ENCODE measurements at regions not wholly inside any gene's neighbourhood (a gene's known extent, or its start where the extent isn't known, plus 50 kb on each side); places are given as distances from the start of the nearest gene placed in this dataset.

DNA sequence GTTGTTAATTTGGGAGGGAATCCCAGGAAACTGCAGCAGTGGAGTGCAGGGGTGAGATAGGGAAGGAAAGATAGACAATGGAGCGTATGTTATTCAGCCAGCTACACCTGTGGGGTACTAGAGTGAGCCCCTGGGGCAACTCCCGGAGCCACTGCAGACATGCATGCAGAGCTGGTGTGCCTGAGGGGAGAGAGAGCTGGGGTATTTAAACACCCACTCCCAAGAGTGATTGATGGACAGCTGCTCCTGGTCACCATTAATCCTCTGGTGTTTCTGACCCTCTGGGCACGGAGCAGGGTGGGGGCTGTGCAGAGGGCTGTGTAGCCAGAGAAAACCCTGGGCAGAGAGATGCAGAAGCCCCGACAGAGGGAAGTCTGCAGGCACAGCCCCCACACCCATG is 146.7 kb upstream of the CDH4 start:
- DNase-seq (ENCODE audit: low read depth in 1 of 2, low spot score in 1 of 2), result no peak

DNA sequence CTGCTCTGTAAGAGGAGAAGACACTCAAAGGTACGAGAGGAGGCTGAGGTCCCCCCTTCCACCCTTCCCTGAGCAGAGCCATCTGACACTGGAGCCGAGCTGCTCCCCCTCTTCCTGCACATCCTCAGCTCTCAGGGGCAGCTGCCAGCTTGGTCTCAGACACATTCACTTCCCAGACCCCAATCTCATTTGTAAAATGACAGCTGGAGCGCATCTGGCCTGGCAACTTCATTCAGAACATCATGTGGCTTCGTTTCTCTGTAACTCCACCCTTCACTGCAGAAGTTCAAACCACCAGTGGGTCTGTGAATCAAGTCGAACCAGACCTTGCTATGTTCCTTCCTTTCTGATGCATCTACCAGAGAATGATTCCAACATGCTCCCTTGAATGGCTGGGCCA is 145.6 kb upstream of the CDH4 start:
- DNase-seq (ENCODE audit: low read depth in 1 of 2, low spot score in 1 of 2), result no peak

DNA sequence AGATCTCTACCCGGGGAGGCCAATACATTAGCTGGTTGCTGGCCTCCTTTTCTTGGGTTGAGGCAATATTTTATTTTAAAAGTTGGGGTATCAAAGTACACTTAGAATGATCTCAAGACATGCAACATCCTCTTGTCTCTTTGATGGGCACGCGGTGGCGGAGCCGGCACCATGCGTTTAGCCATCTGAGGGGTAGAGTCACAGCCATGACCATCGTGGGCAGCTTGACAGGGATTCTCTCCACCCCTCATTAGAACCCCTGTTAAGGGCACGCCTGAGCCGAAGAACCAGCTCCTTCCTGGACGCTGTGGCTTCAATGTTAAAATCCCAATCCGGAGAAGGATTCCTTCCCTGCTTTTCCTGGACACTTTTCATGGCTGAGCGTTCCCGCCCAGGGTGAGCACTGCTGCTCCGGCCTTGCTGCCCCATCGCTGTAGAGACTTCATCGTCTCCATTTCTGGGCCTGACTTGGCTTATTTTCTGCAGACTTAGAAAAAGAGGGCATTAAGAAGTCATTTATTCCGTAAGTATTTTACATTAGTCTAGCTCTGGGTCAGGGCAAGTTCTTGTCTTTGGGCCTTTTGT is 142.7 kb upstream of the CDH4 start:
- DNase-seq (ENCODE audit: low read depth in 1 of 2, low spot score in 1 of 2), result no peak

DNA sequence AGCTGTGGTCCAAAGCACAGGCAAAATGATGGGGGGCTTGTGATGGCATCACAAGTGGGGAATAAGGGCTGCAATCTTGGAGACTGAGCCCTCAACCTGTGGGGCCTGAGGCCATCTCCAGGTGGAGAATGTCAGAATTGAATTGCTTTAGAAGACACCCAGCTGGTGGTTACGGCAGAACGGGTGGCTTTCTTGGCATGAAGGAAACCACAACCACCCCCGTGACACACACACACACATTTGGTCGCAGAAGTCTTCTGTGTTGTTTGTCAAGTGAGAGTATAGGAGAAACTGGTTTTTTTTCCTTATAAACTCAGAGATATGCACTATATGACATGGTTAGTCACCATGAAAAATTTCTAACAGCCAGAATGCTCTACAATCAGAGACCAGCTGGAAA is 139.5 kb upstream of the CDH4 start:
- no peak for DNase-seq (ENCODE audit: low read depth in 1 of 2, low spot score in 1 of 2)

DNA sequence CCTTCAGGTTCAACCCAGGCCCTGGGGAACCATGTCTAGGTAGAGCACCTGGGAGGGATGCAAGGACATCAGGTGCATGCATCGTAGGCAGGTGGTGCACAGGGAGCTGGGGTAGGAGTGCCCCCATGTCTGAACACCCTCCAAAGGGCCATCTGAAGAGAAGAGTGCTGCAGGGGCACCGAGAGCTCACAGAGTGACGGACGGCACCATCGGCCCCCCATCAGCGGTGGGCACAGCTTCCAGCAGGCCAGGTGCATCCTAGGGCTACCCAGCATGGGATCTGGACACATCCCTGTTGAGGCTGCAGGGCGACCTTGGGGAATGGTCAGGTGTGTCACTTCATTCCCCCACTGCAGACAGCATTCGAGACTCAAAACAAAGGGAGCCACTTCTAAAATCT is 138.3 kb upstream of the CDH4 start:
- DNase-seq (ENCODE audit: low read depth in 1 of 2, low spot score in 1 of 2), result no peak

DNA sequence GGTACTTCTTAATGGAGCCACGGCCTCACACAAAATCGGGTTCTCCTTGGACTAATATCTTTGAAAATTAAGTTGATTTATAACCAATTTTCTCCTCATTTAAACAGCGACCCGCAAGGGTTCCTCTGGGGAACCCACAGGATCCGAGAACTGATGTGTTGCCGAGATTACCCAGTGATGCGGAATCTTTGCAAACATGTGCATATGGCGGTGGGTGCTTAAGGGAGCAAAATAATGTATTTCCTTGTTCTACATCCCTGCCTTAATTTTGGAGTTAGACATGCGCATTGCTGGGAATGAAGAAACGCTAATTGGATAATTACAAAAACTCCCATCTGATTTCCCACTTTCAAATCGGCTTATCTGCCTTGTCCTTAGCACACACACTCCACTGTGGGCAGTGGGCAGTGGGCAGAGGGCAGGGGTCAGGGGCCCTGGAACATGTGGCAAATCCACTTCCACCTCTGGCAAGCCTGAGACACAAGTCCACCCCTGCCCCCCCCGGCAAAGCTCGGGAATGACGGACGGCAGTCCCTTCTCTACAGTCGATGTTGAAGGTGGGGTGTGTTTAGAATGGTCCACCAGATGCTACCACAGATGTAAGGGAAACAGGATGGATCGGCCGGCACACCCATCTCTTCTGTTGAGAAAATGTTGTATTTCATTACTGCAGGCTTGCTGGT is 137.4 kb upstream of the CDH4 start:
- no peak for DNase-seq (ENCODE audit: low read depth in 1 of 2, low spot score in 1 of 2)

DNA sequence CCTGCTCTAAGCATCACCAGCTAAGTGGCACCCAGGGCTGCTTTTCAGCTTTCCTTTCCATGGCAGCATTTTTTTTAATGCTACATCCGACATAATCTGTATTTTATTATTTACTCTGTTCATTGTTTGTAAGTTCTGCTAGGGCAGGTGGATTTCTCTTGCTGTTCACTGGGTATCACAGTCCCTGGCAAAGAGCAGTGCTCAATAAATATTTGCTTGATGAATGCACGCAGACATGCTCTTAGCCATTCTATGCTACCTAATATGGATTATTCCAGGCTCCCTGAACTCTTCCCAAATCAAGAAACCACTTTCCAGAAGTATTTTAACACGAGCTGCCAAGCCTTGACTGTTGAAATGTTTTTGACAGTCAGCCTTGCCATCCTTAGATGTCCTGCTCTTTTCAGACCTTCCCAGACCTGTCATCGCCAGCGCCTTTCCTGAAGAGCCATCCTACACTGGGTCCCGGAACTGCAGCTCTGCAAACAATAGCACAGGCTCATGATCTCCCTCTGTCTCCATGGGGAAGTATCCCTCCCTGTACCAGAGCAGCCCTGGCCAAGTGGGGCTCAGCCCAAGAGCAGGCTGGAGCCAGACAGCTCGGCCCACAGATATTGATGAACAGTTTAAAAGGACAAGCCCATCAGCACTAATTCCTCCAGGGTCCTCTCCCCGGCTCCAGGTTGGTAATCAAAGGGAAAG is 136.5 kb upstream of the CDH4 start:
- DNase-seq (ENCODE audit: low read depth in 1 of 2, low spot score in 1 of 2), result no peak

DNA sequence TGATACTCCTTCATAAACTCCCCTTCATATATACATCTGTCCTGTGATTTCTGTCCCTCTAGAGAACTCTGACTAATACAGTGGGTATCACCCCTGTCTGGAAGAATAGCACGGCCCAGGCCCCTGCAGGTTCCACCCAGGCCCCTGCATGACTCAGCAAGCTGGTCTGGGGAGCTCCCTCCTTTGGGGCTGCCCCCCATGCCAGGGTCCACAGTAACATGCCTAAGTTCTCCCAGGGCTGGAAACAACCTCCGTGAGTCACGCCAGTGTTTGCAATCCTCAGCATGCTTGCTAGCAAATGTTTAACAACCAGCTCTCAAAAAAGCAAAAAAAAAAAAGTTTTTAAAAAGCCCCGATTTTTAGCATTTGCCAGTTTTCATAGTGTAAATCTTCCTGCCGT is 134.3 kb upstream of the CDH4 start:
- DNase-seq (ENCODE audit: low read depth in 1 of 2, low spot score in 1 of 2), result no peak

DNA sequence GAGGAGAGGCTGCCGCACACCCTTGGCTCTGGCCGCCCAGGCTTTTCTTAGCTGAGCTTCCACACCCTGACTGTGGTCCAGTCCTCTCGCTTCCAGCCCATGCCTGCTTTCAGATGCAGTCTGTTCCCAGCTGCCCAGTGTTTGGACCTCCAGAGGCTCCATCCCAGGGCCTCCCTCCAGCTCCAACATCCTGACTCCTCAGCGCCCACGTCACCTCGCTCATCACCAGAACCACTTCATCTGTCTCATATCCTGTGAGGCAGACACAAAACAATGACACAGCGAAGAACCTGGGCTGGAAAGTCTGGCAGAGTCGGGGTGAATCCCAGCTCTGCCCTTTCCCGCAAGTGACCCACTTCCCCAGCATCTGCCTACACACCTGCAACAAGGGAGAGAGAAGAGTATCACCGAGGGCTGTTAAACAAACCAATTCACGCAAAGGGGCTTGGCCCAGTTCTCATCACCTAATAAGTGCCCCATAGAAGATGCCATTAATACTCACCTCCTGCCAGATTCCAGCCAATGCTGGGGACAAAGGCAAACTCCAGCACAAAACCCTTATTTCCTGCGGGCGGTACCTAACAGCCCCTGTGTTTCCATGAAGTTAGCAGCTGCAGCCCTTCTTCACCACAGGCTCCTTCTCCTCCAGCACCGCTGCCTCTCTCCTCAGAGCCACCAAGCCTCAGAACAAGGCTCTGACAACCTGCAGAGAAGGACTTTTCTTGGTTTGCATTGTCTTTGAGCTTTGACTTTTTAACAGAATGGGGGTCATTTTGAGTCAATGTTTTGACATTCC is 133.4 kb upstream of the CDH4 start:
- no peak for DNase-seq (ENCODE audit: low read depth in 1 of 2, low spot score in 1 of 2)

DNA sequence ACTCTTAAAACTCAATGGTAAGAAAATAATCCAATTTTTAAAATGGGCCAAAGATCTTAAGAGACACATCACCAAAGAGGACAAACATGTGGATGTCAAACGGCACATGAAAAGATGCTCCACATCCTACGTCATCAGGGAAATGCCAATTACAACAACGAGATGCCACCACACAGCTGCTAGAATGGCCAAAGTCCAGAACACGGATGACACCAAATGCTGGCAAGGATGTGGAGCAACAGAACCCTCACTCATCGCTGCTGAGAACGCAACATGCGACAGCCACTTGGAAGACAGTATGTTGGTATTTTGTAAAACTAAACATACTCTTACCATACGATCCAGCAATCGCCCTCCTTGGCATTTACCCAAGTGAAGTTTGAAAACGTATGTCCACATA is 132.8 kb upstream of the CDH4 start:
- no peak for DNase-seq (ENCODE audit: low read depth in 1 of 2, low spot score in 1 of 2)

DNA sequence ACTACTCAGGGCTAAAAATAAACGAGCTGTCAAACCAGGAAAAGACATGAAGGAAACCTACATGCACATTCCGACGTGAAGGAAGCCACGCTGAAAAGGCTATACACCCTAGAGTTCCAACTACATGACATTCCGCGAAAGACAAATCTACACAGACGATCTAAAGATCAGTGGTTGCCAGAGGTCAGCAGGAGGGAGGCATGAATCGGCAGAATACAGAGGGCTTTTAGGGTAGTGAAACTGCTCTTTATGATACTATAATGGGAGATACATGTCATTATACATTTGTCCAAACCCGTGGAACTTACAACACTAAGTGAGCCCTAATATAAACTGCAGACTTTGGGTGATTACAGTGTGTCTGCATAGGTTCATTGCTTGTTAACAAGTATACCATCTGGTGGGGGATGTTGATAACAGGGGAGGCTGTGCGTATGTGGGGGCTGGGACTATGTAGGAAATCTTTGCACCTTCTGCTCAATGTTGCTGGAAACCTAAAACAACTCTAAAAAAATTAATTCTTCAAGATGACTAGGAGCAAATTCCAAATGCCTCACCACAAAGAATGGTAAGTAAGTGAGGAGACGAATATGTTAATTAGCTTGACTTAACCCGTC is 132.2 kb upstream of the CDH4 start:
- DNase-seq (ENCODE audit: low read depth in 1 of 2, low spot score in 1 of 2), result no peak

DNA sequence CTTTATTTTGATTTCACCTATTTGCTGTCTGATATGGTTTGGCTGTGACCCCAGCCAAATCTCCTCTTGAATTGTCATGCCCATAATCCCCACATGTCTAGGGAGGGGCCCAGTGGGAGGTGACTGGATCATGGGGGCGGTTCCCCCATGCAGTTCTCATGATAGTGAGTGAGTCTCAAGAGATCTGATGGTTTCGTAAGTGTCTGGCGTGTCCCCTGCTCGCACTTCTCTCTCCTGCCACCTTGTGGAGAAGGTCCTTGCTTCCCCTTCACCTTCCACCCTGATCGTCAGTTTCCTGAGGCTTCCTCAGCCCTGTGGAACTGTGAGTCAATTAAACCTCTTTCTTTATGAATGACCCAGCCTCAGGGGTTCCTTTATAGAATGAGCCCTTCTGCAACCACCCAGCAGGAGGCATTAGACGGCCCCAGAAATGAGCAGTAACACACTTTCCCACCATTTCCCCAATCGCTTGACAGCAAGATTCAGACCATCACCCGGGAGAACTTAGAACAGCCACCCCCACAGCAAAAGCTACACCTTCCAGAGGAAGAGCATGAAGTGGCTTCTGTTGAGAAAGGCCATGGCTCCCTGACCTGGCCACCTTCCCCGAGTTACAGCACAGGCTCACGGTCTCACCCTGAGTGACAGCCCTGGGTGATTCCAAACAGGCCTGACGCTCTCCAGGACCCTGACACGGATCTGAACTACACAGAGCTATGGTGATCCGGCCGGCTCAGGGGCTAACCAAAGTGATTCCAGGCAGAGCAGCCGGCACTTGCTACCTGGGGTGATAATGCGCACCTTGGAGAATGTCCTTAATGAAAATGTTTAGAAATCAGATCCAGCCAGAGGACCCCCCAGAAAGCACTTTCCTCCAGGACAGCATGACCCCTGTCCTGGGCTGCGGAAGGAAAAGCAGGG is 131.2 kb upstream of the CDH4 start:
- peak in 1 of 2 donors; percentile 35 for DNase-seq (ENCODE audit: low read depth in 1 of 2, low spot score in 1 of 2)

DNA sequence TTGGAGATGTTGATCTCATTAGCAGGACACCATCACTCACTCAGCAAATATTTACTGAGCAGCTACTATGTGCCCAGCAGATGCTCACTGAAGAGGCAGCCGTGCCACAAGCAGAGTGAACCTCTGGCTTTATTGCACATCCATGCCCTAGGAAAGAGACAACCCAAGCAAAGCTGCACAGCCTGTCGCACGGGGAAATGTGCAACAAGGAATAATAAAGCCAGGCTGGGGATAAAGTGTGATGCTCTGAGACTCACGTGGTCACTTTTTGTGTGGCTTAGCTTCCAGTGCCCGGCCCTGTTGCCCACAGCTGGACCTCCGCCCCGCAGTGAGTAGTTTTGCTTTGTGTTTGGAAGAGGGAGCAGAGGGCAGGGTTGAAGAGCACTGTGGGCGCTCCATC is 130.4 kb upstream of the CDH4 start:
- no peak for DNase-seq (ENCODE audit: low read depth in 1 of 2, low spot score in 1 of 2)

DNA sequence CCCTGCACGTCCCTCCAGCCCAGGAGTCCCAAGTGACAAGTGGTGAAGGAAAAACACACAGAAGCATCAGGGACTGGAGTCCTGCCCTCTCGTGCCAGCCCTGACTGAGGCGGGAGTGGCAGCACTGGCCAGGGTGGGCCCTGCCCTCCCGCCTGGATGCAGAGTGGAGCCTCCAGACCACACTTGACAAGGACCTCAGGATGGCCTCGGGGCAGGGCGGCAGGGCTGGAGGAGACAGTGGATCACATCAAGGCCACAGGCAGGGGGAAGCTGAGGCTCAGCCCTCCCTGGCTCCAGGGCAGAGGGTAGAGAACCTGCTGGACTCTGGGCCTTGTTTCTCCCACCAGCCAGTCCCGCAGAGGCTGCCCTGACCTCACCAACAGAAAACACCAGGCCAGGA is 128.8 kb upstream of the CDH4 start:
- DNase-seq (ENCODE audit: low read depth in 1 of 2, low spot score in 1 of 2), result no peak

DNA sequence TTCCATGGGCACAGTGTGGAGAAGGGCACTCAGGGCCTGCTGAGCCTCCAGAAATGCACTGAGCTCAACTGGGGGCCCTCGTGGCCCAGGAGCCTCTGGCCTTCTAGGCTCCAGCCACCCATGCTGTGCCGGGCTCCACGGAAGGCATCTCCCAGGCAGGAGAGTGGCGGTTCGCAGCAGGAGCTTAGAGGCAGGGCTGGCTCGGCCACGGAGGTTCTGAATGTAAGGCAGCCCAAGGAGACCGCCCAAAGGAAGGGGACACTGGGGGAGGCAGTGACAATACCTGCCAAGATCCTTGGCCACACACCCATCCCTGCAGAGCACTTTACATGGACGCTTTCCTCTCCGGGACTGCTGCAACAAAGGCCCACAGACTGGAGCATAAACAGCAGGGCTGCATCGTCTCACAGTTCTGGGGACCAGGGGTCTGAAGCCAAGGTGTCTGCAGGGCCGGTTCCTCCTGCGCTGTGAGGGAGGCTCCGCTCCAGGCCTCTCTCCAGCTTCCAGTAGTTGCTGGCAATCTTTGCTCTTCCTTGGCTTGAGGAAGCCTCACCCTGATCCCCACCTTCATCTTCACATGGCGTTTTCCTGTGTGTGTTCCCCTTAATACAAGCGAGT is 128.2 kb upstream of the CDH4 start:
- DNase-seq (ENCODE audit: low read depth in 1 of 2, low spot score in 1 of 2), result no peak

DNA sequence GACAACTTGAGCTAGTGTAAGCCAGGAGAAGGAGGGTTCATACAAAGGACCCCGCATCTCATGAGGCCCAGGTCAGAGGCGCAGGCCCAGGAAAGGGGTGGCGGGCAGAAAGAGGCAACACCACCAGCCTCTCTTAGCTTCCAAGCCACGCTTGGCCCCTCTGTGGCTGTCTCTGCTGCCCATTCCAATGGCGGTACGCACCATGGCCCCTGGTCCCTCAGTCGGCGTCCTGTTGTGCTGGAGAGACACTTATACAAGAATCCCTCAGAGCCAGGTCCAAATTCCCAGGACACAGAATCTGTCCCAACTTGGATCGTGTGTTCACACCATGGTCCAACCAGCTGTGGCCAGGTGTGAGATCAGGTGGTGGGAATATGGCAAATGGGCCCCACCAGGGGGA is 127.0 kb upstream of the CDH4 start:
- no peak for DNase-seq (ENCODE audit: low read depth in 1 of 2, low spot score in 1 of 2)

DNA sequence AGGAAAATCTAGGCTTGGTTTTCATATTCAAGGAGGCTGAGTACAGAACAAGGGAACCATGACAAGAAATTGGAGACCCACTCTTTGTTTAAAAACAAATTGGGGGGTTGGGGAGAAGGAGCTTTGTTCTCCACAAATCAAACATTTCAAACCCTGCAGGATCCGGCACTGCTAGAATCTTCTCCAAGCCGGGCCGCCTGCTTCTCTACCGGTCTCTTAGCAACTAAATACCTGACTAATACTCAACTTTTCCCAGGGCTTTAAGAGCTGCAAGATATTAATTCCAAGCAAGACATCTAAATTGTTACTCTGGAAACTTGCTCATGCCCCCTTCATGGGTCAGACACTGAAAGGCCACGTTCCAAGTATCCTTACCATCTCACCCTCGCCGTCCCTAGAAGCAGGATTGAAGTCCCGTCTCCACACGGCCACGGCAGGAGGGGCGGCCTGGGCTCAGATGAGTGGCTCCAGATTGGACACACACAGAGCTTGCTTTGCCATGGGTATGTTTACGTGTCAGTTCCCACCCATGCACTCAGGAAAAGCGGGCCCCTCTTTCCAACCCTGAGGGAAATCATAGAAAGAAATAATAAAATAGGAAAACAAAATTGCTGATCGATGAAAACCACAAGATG is 126.4 kb upstream of the CDH4 start:
- no peak for DNase-seq (ENCODE audit: low read depth in 1 of 2, low spot score in 1 of 2)

DNA sequence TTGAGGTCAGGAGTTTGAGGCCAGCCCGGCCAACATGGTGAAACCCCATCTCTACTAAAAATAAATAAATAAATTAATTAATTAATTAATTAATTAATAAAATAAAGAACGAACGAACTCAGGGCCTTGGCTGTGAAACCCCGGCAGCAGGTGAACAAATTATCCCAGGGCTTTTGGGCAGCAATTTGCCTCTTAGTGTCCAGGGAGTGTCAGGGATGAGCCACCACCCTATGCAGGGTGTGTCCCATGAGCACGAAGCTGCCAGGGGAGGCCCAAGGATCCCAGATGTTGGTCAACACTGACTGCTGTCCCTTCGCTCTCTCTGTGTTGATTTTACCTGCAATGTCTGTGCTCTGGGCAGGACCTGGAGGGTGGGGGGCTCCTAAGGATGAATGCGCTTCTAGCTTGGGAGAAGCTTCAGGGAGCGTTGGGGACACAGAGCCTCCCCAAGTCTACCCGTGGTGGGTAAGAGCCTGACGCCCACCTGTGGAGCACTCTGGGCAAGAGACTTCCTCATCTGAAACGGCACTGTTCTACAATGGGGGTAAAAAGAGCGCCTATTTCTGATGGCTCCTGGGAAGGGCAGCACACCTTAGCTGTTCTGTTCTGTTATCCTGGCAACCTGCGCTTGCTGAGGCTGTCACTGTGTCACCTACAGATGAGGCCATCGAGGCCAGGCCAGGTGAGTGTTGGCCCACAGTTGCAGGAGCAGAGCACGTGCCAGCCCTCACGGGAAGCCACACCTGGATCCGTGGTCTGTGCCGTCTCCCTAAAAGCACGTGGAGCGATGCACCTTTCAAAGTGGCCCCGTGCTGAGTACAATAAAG is 125.5 kb upstream of the CDH4 start:
- no peak for DNase-seq (ENCODE audit: low read depth in 1 of 2, low spot score in 1 of 2)

Data from activated CD4-positive, alpha-beta T cell treated with anti-CD3 and anti-CD28 coated beads, Interleukin-2, amount 50 U/mL, for 24 hours (primary cell).